ENCODE measurements at regions not wholly inside any gene's neighbourhood (a gene's known extent, or its start where the extent isn't known, plus 50 kb on each side); places are given as distances from the start of the nearest gene placed in this dataset.

DNA sequence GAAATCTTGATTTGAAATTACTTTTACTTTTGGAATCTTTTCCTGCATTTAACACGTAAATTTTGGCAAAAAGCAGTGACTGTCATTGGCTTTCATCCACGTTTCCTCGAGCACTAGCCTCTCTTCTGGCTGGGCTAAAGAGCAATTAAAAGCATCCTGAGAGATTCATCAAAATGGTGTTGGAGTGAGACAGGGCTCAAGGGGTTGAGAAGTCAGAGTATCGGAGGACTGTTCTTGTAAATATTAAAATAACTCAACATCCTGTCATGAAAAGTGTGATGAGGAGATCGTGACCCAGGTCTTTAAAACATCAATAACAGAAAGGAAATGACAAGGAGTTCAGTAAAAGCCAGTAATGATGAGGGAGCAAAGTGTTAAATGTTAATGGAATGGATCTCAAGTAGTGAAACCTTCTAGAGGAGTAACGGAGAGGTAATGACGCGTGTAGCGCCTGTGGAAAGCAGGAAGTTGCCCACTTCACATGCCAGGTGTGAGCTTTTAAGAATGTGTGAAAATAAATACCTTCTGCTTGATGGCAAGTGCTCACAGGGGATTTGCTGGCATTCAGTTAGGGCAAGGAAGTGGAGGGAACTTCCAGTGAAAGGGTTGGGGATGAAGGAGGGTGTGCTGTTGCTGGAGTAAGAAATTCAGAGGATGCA lies 754.4 kb downstream of the ADCYAP1 start (continued):
- TF ChIP-seq, protein P1, sequence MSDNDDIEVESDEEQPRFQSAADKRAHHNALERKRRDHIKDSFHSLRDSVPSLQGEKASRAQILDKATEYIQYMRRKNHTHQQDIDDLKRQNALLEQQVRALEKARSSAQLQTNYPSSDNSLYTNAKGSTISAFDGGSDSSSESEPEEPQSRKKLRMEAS (IDR thresholded peaks at IDR 0.05), result no peak
- TF ChIP-seq YY1 (IDR thresholded peaks at IDR 0.05; ENCODE audit: extremely low read depth, insufficient replicate concordance, low read depth, low read length), result no peak
- TF ChIP-seq CTCF (IDR thresholded peaks at IDR 0.05 in 2 of 3, conservative IDR thresholded peaks at IDR 0.05 in 1 of 3; ENCODE audit: borderline replicate concordance in 1 of 3, insufficient read depth in 1 of 3, low read depth in 2 of 3, low read length in 2 of 3), result no peak
- TF ChIP-seq FOSL1 (IDR thresholded peaks at IDR 0.05; ENCODE audit: low read depth), result no peak
- no peak for TF ChIP-seq POLR2AphosphoS5 (IDR thresholded peaks at IDR 0.05; ENCODE audit: low read depth, low read length)
- TF ChIP-seq EGR1 (IDR thresholded peaks at IDR 0.05; ENCODE audit: low read depth), result no peak
- no peak for TF ChIP-seq ATF3 (IDR thresholded peaks at IDR 0.05)
- no peak for TF ChIP-seq CBX3 (IDR thresholded peaks at IDR 0.05; ENCODE audit: low read depth)

GRCh38 chr18:1663879-1664705 lies 759.4 kb downstream of the ADCYAP1 start:
- Histone ChIP-seq H2AFZ (ENCODE audit: low read depth, low read length, poor library complexity, severe bottlenecking) (peak overlapping the region; percentile 54), H3K27me3 (ENCODE audit: insufficient read depth, low read length) (peaks cover 3% of the 10 kb centered on the region; the same call in 1 of the 2 replicates), H3K79me2 (ENCODE audit: insufficient read depth, low read length) (no peaks in the 10 kb centered on the region), H3K4me3 (replicated peaks in 1 of 2; ENCODE audit: low read depth in 1 of 2, low read length in 2 of 2) (no peak overlapping the region), H4K20me1 (ENCODE audit: insufficient read depth) (no peaks in the 10 kb centered on the region), H3K9me2 (ENCODE audit: insufficient read depth) (no peaks in the 10 kb centered on the region), H3K4me2 (ENCODE audit: low read length) (no peak overlapping the region), H3K9ac (ENCODE audit: low read length) (no peak overlapping the region), H3K4me1 (ENCODE audit: control insufficient read depth in 1 of 2, insufficient read depth in 2 of 2, low read length in 2 of 2) (no peaks in the 10 kb centered on the region), H3K9me3 (ENCODE audit: control insufficient read depth in 1 of 2, insufficient read depth in 1 of 2, low read depth in 1 of 2, low read length in 2 of 2) (no peaks in the 10 kb centered on the region), H3K36me3 (ENCODE audit: control insufficient read depth in 1 of 2, insufficient read depth in 2 of 2, low read length in 2 of 2) (no peaks in the 10 kb centered on the region), H3K27ac (ENCODE audit: low read depth, low read length) (no peak overlapping the region)
- CTCF ChIA-PET, result interaction anchor here (0.8 to 1.6 kb wide), 16 partner anchors 9 to 800 kb away, joined by 3 to 20 read pairs (median 4); no protein-coding TSS in a partner anchor
- ATAC-seq (peak; percentile 93), DNase-seq (ENCODE audit: low read depth, low spot score) (peak; percentile 32)
- no peak for TF ChIP-seq EZH2phosphoT487 (IDR thresholded peaks at IDR 0.05; ENCODE audit: borderline replicate concordance)
- peak; percentile 54 for TF ChIP-seq RAD21 (IDR thresholded peaks at IDR 0.05; ENCODE audit: low read depth)
- TF ChIP-seq CTCF (IDR thresholded peaks at IDR 0.05 in 2 of 3, conservative IDR thresholded peaks at IDR 0.05 in 1 of 3; ENCODE audit: borderline replicate concordance in 1 of 3, insufficient read depth in 1 of 3, low read depth in 2 of 3, low read length in 2 of 3), result peak; percentile 87 to 98 (median 92)
- RAD21 ChIA-PET (ENCODE audit: low non-redundant PET in 1 of 2, low total read pairs in 2 of 2, uncharacterized antibody in 2 of 2, unreplicated experiment in 2 of 2), result no interaction called here
- intact Hi-C loops (cut with micrococcal nuclease), result loop anchor here (1.0 kb wide), 1 partner anchor 883 kb away; no protein-coding TSS in a partner anchor
- POLR2A ChIA-PET, result no interaction called here
- no TSS peak for BruUV-seq (replicated peaks)
